ENCODE measurements at regions not wholly inside any gene's neighbourhood (a gene's known extent, or its start where the extent isn't known, plus 50 kb on each side); places are given as distances from the start of the nearest gene placed in this dataset.
A peak's percentile ranks its signal among the peaks of the same experiment; 100 is the strongest.

DNA sequence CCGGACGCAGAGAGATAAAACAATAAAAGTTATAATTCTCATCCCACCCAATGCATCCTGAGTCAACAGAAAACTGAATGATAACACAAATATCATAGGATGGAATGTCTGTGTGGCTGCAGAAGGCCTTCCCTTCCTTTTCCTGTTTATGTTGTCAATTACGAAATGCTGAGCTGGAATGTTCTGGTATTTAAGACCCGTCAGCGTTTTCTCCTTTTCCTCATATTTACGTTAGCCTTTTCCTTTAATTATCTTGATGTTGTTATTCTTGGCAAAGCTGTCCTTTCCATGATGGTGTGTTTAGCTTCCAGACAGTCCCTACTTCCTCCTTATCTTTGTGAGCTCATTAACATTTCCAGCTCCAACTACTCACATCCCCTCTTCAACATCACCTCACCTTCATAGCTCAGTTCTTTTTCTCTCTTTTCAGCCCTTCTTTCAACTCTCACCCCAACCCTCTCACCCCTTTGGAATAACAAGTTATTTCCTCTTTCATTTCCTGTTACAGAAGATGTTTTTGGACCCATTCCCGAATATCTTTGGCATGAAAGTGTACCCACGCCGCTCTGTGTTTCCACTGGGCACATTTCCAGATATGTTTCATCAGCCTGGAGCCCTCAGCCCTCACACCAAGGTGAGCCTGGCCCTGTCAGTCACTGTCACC is 221.6 kb downstream of the NR2F1-AS1 start:
- Histone ChIP-seq H3K36me3 (ENCODE audit: control insufficient read depth in 1 of 2, insufficient read depth in 2 of 2, low read depth in 1 of 2, low read length in 2 of 2) (no peaks in the 10 kb centered on the region), H3K9me3 (ENCODE audit: control insufficient read depth, low read length) (no peaks in the 10 kb centered on the region), H3K4me2 (ENCODE audit: low read length, poor library complexity, severe bottlenecking) (no peak overlapping the region), H3K14ac (ENCODE audit: low read length in 2 of 2) (peak overlapping the region in 1 of 2 experiments; percentile 82), H2BK12ac (ENCODE audit: low read length in 2 of 2) (peak overlapping the region; percentile 81 to 98), H3K9ac (ENCODE audit: low read length) (no peak overlapping the region), H3K4me1 (ENCODE audit: control insufficient read depth, insufficient read depth, low read depth, low read length) (peaks cover 2% of the 10 kb centered on the region), H3K27ac (ENCODE audit: low read length, poor library complexity, severe bottlenecking) (no peak overlapping the region), H3K4me3 (ENCODE audit: insufficient read depth in 1 of 2, low read depth in 1 of 2, low read length in 2 of 2) (no peak overlapping the region), H3K23ac (ENCODE audit: low read length in 2 of 2) (peak overlapping the region in 1 of 2 experiments; percentile 9), H2BK15ac (ENCODE audit: low read depth, poor library complexity, severe bottlenecking) (peak overlapping the region; percentile 1), H2AFZ (ENCODE audit: low read depth, low read length) (peak overlapping the region; percentile 54), H4K8ac (ENCODE audit: low read length) (peak overlapping the region; percentile 72), H4K91ac (ENCODE audit: low read length) (peak overlapping the region; percentile 62), H3K79me1 (replicated peaks; ENCODE audit: low read length, poor library complexity, severe bottlenecking) (no peaks in the 10 kb centered on the region), H3K27me3 (ENCODE audit: control insufficient read depth in 1 of 2, insufficient read depth in 1 of 2, low read length in 2 of 2) (no peaks in the 10 kb centered on the region), H3K4ac (ENCODE audit: low read depth in 1 of 2, low read length in 2 of 2) (peak overlapping the region; percentile 51 to 85), H2BK5ac (ENCODE audit: low read depth, low read length, poor library complexity, severe bottlenecking) (no peak overlapping the region), H2AK5ac (ENCODE audit: low read length, severe bottlenecking) (no peak overlapping the region), H3K18ac (ENCODE audit: low read depth in 1 of 2, low read length in 2 of 2) (peak overlapping the region; percentile 47 to 99), H2BK120ac (ENCODE audit: low read depth, low read length) (peak overlapping the region; percentile 74)
- WGBS, result 11% methylated on average over 8 of the region's 9 CpGs
- DNase-seq, result peak; percentile 95

DNA sequence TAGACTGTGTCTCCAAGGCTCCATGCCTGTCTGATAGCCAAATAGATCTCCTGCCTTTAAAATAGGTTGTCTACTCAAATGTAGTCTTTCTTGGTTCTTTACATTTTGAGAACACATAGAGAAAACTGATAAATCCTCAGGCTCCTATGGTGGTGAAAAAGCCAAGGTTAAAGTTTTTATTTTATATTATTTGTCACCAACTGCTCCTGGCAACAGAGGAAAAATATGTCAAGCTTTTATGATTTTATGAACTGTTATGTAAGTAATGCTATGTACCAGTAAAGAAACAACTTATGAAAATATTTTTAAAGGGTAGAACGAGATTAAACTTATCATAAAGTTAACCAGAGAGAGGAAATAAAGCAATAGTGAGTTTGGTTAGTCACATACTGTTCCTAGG is 222.8 kb downstream of the NR2F1-AS1 start:
- no peak overlapping the region for H3K23ac ChIP-seq (ENCODE audit: low read length in 2 of 2)
- no peaks in the 10 kb centered on the region for H3K36me3 ChIP-seq (ENCODE audit: control insufficient read depth in 1 of 2, insufficient read depth in 2 of 2, low read depth in 1 of 2, low read length in 2 of 2)
- peak overlapping the region; percentile 86 for H4K91ac ChIP-seq (ENCODE audit: low read length)
- no peak overlapping the region for H2BK15ac ChIP-seq (ENCODE audit: low read depth, poor library complexity, severe bottlenecking)
- WGBS, result no CpG with 5 or more reads among the region's 1 CpG
- no peak overlapping the region for H2AK5ac ChIP-seq (ENCODE audit: low read length, severe bottlenecking)
- H2BK5ac ChIP-seq (ENCODE audit: low read depth, low read length, poor library complexity, severe bottlenecking), result no peak overlapping the region
- no peak overlapping the region for H3K9ac ChIP-seq (ENCODE audit: low read length)
- H2BK12ac ChIP-seq (ENCODE audit: low read length in 2 of 2), result peak overlapping the region; percentile 90 to 99
- H3K4me3 ChIP-seq (ENCODE audit: insufficient read depth in 1 of 2, low read depth in 1 of 2, low read length in 2 of 2), result no peak overlapping the region
- no peaks in the 10 kb centered on the region for H3K79me1 ChIP-seq (replicated peaks; ENCODE audit: low read length, poor library complexity, severe bottlenecking)
- peak overlapping the region in 1 of 2 experiments; percentile 92 for H3K4ac ChIP-seq (ENCODE audit: low read depth in 1 of 2, low read length in 2 of 2)
- H3K4me2 ChIP-seq (ENCODE audit: low read length, poor library complexity, severe bottlenecking), result no peak overlapping the region
- no peak overlapping the region for H2AFZ ChIP-seq (ENCODE audit: low read depth, low read length)
- peak overlapping the region; percentile 81 for H4K8ac ChIP-seq (ENCODE audit: low read length)
- no peak overlapping the region for H3K27ac ChIP-seq (ENCODE audit: low read length, poor library complexity, severe bottlenecking)
- no peaks in the 10 kb centered on the region for H3K27me3 ChIP-seq (ENCODE audit: control insufficient read depth in 1 of 2, insufficient read depth in 1 of 2, low read length in 2 of 2)
- H3K18ac ChIP-seq (ENCODE audit: low read depth in 1 of 2, low read length in 2 of 2), result peak overlapping the region; percentile 60 to 95
- no peaks in the 10 kb centered on the region for H3K9me3 ChIP-seq (ENCODE audit: control insufficient read depth, low read length)
- H3K14ac ChIP-seq (ENCODE audit: low read length in 2 of 2), result peak overlapping the region in 1 of 2 experiments; percentile 44
- peaks cover 2% of the 10 kb centered on the region for H3K4me1 ChIP-seq (ENCODE audit: control insufficient read depth, insufficient read depth, low read depth, low read length)
- peak overlapping the region; percentile 29 for H2BK120ac ChIP-seq (ENCODE audit: low read depth, low read length)
- no peak for DNase-seq

- H4K8ac ChIP-seq (ENCODE audit: low read length), result peak overlapping the region; percentile 81
- peaks cover 2% of the 10 kb centered on the region for H3K4me1 ChIP-seq (ENCODE audit: control insufficient read depth, insufficient read depth, low read depth, low read length)
- H3K27me3 ChIP-seq (ENCODE audit: control insufficient read depth in 1 of 2, insufficient read depth in 1 of 2, low read length in 2 of 2), result no peaks in the 10 kb centered on the region
- H2BK12ac ChIP-seq (ENCODE audit: low read length in 2 of 2), result peak overlapping the region; percentile 90 to 99
- H3K27ac ChIP-seq (ENCODE audit: low read length, poor library complexity, severe bottlenecking), result no peak overlapping the region
- H3K4me3 ChIP-seq (ENCODE audit: insufficient read depth in 1 of 2, low read depth in 1 of 2, low read length in 2 of 2), result no peak overlapping the region
- WGBS, result 91% methylated on average over 1 of the region's 1 CpG
- H3K23ac ChIP-seq (ENCODE audit: low read length in 2 of 2), result no peak overlapping the region
- H3K36me3 ChIP-seq (ENCODE audit: control insufficient read depth in 1 of 2, insufficient read depth in 2 of 2, low read depth in 1 of 2, low read length in 2 of 2), result no peaks in the 10 kb centered on the region
- peak overlapping the region; percentile 29 for H2BK120ac ChIP-seq (ENCODE audit: low read depth, low read length)
- DNase-seq, result no peak
- H3K18ac ChIP-seq (ENCODE audit: low read depth in 1 of 2, low read length in 2 of 2), result peak overlapping the region; percentile 60 to 95
- H2BK15ac ChIP-seq (ENCODE audit: low read depth, poor library complexity, severe bottlenecking), result peak overlapping the region; percentile 60
- H3K4ac ChIP-seq (ENCODE audit: low read depth in 1 of 2, low read length in 2 of 2), result peak overlapping the region in 1 of 2 experiments; percentile 92
- H4K91ac ChIP-seq (ENCODE audit: low read length), result peak overlapping the region; percentile 86
- H2AK5ac ChIP-seq (ENCODE audit: low read length, severe bottlenecking), result no peak overlapping the region
- H3K79me1 ChIP-seq (replicated peaks; ENCODE audit: low read length, poor library complexity, severe bottlenecking), result no peaks in the 10 kb centered on the region
- no peak overlapping the region for H2BK5ac ChIP-seq (ENCODE audit: low read depth, low read length, poor library complexity, severe bottlenecking)
- H3K9me3 ChIP-seq (ENCODE audit: control insufficient read depth, low read length), result no peaks in the 10 kb centered on the region
- peak overlapping the region in 1 of 2 experiments; percentile 44 for H3K14ac ChIP-seq (ENCODE audit: low read length in 2 of 2)
- no peak overlapping the region for H3K4me2 ChIP-seq (ENCODE audit: low read length, poor library complexity, severe bottlenecking)
- no peak overlapping the region for H2AFZ ChIP-seq (ENCODE audit: low read depth, low read length)
- H3K9ac ChIP-seq (ENCODE audit: low read length), result no peak overlapping the region
Measured at GRCh38 chr5:93357686-93358085, 223.3 kb downstream of the NR2F1-AS1 start.

GRCh38 chr5:93355691-93356090 is 225.3 kb downstream of the NR2F1-AS1 start:
- Histone ChIP-seq H2BK5ac (ENCODE audit: low read depth, low read length, poor library complexity, severe bottlenecking) (no peak overlapping the region), H4K8ac (ENCODE audit: low read length) (peak overlapping the region; percentile 55), H3K9ac (ENCODE audit: low read length) (no peak overlapping the region), H3K4me3 (ENCODE audit: insufficient read depth in 1 of 2, low read depth in 1 of 2, low read length in 2 of 2) (no peak overlapping the region), H2BK12ac (ENCODE audit: low read length in 2 of 2) (peak overlapping the region; percentile 77 to 94), H3K14ac (ENCODE audit: low read length in 2 of 2) (no peak overlapping the region), H3K4ac (ENCODE audit: low read depth in 1 of 2, low read length in 2 of 2) (peak overlapping the region in 1 of 2 experiments; percentile 46), H2BK120ac (ENCODE audit: low read depth, low read length) (peak overlapping the region; percentile 73), H3K4me2 (ENCODE audit: low read length, poor library complexity, severe bottlenecking) (no peak overlapping the region), H3K79me1 (replicated peaks; ENCODE audit: low read length, poor library complexity, severe bottlenecking) (no peaks in the 10 kb centered on the region), H3K27ac (ENCODE audit: low read length, poor library complexity, severe bottlenecking) (no peak overlapping the region), H2AK5ac (ENCODE audit: low read length, severe bottlenecking) (no peak overlapping the region), H3K27me3 (ENCODE audit: control insufficient read depth in 1 of 2, insufficient read depth in 1 of 2, low read length in 2 of 2) (no peaks in the 10 kb centered on the region), H2AFZ (ENCODE audit: low read depth, low read length) (no peak overlapping the region), H3K4me1 (ENCODE audit: control insufficient read depth, insufficient read depth, low read depth, low read length) (peaks cover 2% of the 10 kb centered on the region), H3K18ac (ENCODE audit: low read depth in 1 of 2, low read length in 2 of 2) (peak overlapping the region in 1 of 2 experiments; percentile 34), H3K9me3 (ENCODE audit: control insufficient read depth, low read length) (no peaks in the 10 kb centered on the region), H3K36me3 (ENCODE audit: control insufficient read depth in 1 of 2, insufficient read depth in 2 of 2, low read depth in 1 of 2, low read length in 2 of 2) (no peaks in the 10 kb centered on the region), H2BK15ac (ENCODE audit: low read depth, poor library complexity, severe bottlenecking) (peak overlapping the region; percentile 60), H4K91ac (ENCODE audit: low read length) (peak overlapping the region; percentile 39), H3K23ac (ENCODE audit: low read length in 2 of 2) (no peak overlapping the region)
- no peak for DNase-seq
- WGBS, result 90% methylated on average over 8 of the region's 8 CpGs
